DND-41 (cell line): ENCODE measurements at regions not wholly inside any gene's neighbourhood (a gene's known extent, or its start where the extent isn't known, plus 50 kb on each side); places are given as distances from the start of the nearest gene placed in this dataset.

ENCODE experiments used
- ATAC-seq: fragments of 200-7000 bp; cut with Tn5 transposase; 3 replicates; pipeline ENCODE4 v1.9.1; 2021; ENCODE audit warnings: low read depth; ENCODE audit not compliant: insufficient read depth
- DNase-seq: peaks from one replicate; pipeline ENCODE4 v3.0.0-alpha.2; 2020
- H2AFZ ChIP-seq: 2 replicates; pipeline ENCODE4 v1.6.0; 2012; ENCODE audit warnings: low read depth, low read length
- H3K27ac ChIP-seq: 2 replicates; pipeline ENCODE4 v1.5.1; 2012; ENCODE audit warnings: low read length, inconsistent platforms
- H3K27me3 ChIP-seq: fragments of 200-600 bp; sonication (generic); 2 replicates; pipeline ENCODE4 v1.6.0; 2012; ENCODE audit warnings: low read length, mild to moderate bottlenecking, inconsistent platforms; ENCODE audit not compliant: insufficient read depth, poor library complexity
- H3K36me3 ChIP-seq: 2 replicates; pipeline ENCODE4 v1.5.1; 2012; ENCODE audit warnings: low read length, inconsistent platforms; ENCODE audit not compliant: insufficient read depth
- H3K4me1 ChIP-seq: 2 replicates; pipeline ENCODE4 v1.5.1; 2012; ENCODE audit warnings: mild to moderate bottlenecking, low read length; ENCODE audit not compliant: insufficient read depth
- H3K4me2 ChIP-seq: 2 replicates; pipeline ENCODE4 v1.6.0; 2012; ENCODE audit warnings: mild to moderate bottlenecking, moderate library complexity, low read length, inconsistent platforms; ENCODE audit not compliant: insufficient read depth
- H3K4me3 ChIP-seq, 2 experiments: fragments of 200-600 bp in 1 of 2; shearing (Covaris generic) in 1 of 2; 2 replicates each; pipeline ENCODE4 v1.5.1; 2012 to 2016; ENCODE audit warnings: inconsistent platforms in 2 of 2, low read length in 2 of 2, mild to moderate bottlenecking in 2 of 2, low read depth in 1 of 2, moderate library complexity in 1 of 2
- H3K79me2 ChIP-seq: 2 replicates; pipeline ENCODE4 v1.6.0; 2012; ENCODE audit warnings: low read length, inconsistent platforms; ENCODE audit not compliant: insufficient read depth
- H3K9ac ChIP-seq: 2 replicates; pipeline ENCODE4 v1.6.0; 2012; ENCODE audit warnings: low read depth, mild to moderate bottlenecking, inconsistent platforms, low read length, moderate library complexity
- H3K9me3 ChIP-seq: 2 replicates; pipeline ENCODE4 v1.5.1; 2012; ENCODE audit warnings: low read length, moderate library complexity, mild to moderate bottlenecking, inconsistent platforms; ENCODE audit not compliant: insufficient read depth, severe bottlenecking
- H4K20me1 ChIP-seq: 2 replicates; pipeline ENCODE4 v1.6.0; 2012; ENCODE audit warnings: low read length; ENCODE audit not compliant: insufficient read depth
- EZH2 ChIP-seq: IDR thresholded peaks from 3 replicates; pipeline ENCODE4 v1.6.1; 2012; ENCODE audit warnings: borderline replicate concordance, low read depth, mild to moderate bottlenecking, moderate library complexity, low read length, inconsistent platforms; ENCODE audit not compliant: severe bottlenecking
- TF ChIP-seq, protein P1 (sequence below): IDR thresholded peaks from 2 replicates; pipeline ENCODE4 v1.5.1; 2012; ENCODE audit warnings: borderline replicate concordance, low read length, moderate library complexity, mild to moderate bottlenecking; ENCODE audit not compliant: poor library complexity, severe bottlenecking; ENCODE audit errors: extremely low read depth

DNA sequence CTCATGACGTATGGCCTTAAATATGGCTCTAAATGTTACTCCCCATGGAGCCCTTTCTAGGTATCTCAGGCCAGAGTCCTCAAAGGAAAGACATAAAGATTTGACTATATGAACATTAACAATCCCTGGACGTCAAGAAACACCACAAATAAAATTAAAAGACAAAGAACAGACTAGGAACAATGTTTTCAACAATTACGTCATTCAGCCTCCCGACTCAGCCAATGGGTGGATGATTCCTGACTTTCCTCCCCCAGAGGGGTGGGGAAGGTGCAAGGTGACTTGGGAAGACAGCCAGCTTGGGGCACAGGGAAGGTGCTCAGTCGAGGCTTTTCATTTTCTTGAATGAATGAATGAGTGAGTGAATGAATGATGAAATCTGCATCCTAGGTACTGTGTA is 157.4 kb downstream of the TFAP2C start:
- H3K9ac ChIP-seq, result no peak overlapping the region
- H3K4me3 ChIP-seq, result no peak overlapping the region
- no peak for ATAC-seq
- no peaks in the 10 kb centered on the region for H3K36me3 ChIP-seq
- TF ChIP-seq, protein P1, sequence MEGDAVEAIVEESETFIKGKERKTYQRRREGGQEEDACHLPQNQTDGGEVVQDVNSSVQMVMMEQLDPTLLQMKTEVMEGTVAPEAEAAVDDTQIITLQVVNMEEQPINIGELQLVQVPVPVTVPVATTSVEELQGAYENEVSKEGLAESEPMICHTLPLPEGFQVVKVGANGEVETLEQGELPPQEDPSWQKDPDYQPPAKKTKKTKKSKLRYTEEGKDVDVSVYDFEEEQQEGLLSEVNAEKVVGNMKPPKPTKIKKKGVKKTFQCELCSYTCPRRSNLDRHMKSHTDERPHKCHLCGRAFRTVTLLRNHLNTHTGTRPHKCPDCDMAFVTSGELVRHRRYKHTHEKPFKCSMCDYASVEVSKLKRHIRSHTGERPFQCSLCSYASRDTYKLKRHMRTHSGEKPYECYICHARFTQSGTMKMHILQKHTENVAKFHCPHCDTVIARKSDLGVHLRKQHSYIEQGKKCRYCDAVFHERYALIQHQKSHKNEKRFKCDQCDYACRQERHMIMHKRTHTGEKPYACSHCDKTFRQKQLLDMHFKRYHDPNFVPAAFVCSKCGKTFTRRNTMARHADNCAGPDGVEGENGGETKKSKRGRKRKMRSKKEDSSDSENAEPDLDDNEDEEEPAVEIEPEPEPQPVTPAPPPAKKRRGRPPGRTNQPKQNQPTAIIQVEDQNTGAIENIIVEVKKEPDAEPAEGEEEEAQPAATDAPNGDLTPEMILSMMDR, result no peak
- TF ChIP-seq EZH2, result no peak
- H3K9me3 ChIP-seq, result no peaks in the 10 kb centered on the region
- H3K4me1 ChIP-seq, result no peaks in the 10 kb centered on the region
- H4K20me1 ChIP-seq, result no peaks in the 10 kb centered on the region
- no peaks in the 10 kb centered on the region for H3K79me2 ChIP-seq
- DNase-seq, result no peak
- no peak overlapping the region for H3K4me2 ChIP-seq
- peaks cover 2% of the 10 kb centered on the region for H3K27me3 ChIP-seq
- H2AFZ ChIP-seq, result no peak overlapping the region; the same call in 1 of the 2 replicates
- H3K27ac ChIP-seq, result no peak overlapping the region

DNA sequence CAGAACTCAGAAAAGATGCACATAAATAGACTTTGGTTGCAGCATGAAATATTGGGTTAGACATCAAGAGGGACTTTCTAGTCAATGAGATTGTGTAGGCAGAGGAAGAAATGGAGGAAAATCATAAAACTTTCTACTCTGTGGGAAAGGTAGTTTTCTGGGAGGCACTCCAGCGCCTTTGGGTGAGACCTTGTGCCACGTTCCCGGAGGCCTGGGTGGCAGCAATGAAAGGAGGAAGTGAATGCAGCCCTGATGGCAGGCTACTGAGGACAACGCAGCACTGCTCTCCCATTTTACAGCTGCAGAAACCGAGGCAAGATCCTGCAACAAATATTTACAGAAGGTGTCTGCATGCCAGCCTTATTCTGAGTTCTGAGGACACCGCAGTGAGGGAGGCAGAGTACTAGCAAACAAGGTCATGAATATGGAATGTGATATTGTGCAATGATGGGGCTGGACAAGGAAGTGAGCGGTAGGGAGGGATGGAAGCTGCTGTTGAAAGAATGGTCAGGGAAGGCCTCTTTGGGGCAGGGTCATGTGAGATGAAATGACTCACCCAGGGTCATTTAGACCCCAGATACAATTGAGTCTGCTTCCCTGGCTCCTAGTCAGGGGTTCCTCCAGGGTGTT is 159.1 kb downstream of the TFAP2C start:
- Histone ChIP-seq H3K4me1 (no peaks in the 10 kb centered on the region), H3K9me3 (no peaks in the 10 kb centered on the region), H3K4me3 (no peak overlapping the region), H3K27me3 (peaks cover 5% of the 10 kb centered on the region), H3K4me2 (no peak overlapping the region), H3K79me2 (no peaks in the 10 kb centered on the region), H2AFZ (no peak overlapping the region), H3K36me3 (no peaks in the 10 kb centered on the region), H3K27ac (no peak overlapping the region), H3K9ac (no peak overlapping the region), H4K20me1 (peaks cover 3% of the 10 kb centered on the region; the same call in 1 of the 2 replicates)
- DNase-seq, result no peak
- no peak for TF ChIP-seq EZH2
- TF ChIP-seq, protein P1, result no peak
- ATAC-seq, result no peak

GRCh38 chr20:56788671-56789610 is 159.8 kb downstream of the TFAP2C start:
- H3K4me1 ChIP-seq, result no peaks in the 10 kb centered on the region
- DNase-seq (no peak), ATAC-seq (no peak)
- no peaks in the 10 kb centered on the region for H3K36me3 ChIP-seq
- TF ChIP-seq, protein P1, result no peak
- TF ChIP-seq EZH2, result no peak
- no peaks in the 10 kb centered on the region for H3K79me2 ChIP-seq
- no peak overlapping the region for H3K27ac ChIP-seq
- peaks cover 5% of the 10 kb centered on the region for H3K27me3 ChIP-seq
- no peak overlapping the region for H2AFZ ChIP-seq
- no peaks in the 10 kb centered on the region for H3K9me3 ChIP-seq
- no peak overlapping the region for H3K4me3 ChIP-seq
- H3K9ac ChIP-seq, result no peak overlapping the region
- no peak overlapping the region for H3K4me2 ChIP-seq
- H4K20me1 ChIP-seq, result peaks cover 3% of the 10 kb centered on the region; the same call in 1 of the 2 replicates
